Testis (tissue), 2 donors: ENCODE measurements at regions not wholly inside any gene's neighbourhood (a gene's known extent, or its start where the extent isn't known, plus 50 kb on each side); places are given as distances from the start of the nearest gene placed in this dataset.
"Not testable (repeated sequence)": the region's sequence is repeated elsewhere in the genome, so short reads cannot be mapped to it uniquely, and the experiment has no call there.

ENCODE experiments used
- DNase-seq: peaks from one replicate; pipeline ENCODE4 v3.0.0-alpha.2; 2019
- H3K27ac ChIP-seq, 2 donors: fragments of 200-600 bp; sonication (generic); one replicate each; pipeline ENCODE4 v1.5.1; 2019
- H3K27me3 ChIP-seq: fragments of 200-600 bp; sonication (generic); one replicate; pipeline ENCODE4 v1.5.1; 2019
- H3K36me3 ChIP-seq: fragments of 200-600 bp; sonication (generic); one replicate; pipeline ENCODE4 v1.5.1; 2017; ENCODE audit warnings: low read depth; ENCODE audit errors: missing control alignments
- H3K4me1 ChIP-seq: fragments of 200-600 bp; sonication (generic); one replicate; pipeline ENCODE4 v1.5.1; 2019
- H3K4me3 ChIP-seq, 2 donors: fragments of 200-600 bp; sonication (generic); one replicate each; pipeline ENCODE4 v1.5.1; 2017 to 2019
- H3K9me3 ChIP-seq: fragments of 200-600 bp; sonication (generic); one replicate; pipeline ENCODE4 v1.5.1; 2017
- CTCF ChIP-seq, 3 experiments: fragments of 450-650 bp in 2 of 3; fragments of 200-600 bp in 1 of 3; sonication (generic) in 1 of 3; IDR thresholded peaks; one replicate each; pipeline ENCODE4 v1.5.1; 2016 to 2019; ENCODE audit warnings: antibody characterized with exemption in 3 of 3, mild to moderate bottlenecking in 2 of 3, moderate library complexity in 1 of 3
- POLR2A ChIP-seq: fragments of 450-650 bp; IDR thresholded peaks from one replicate; pipeline ENCODE4 v1.6.1; 2017; ENCODE audit warnings: antibody characterized with exemption, mild to moderate bottlenecking, moderate library complexity
- WGBS, 2 donors: methylation state at CpG; one replicate each; pipeline ENCODE4 v1.1.5; 2018; 5-methylcytosine and 5-hydroxymethylcytosine counted together
- intact Hi-C: fragments of 100-400 bp; cut with DNase I; formaldehyde crosslinking; loops from one replicate; pipeline ENCODE4 v1.15.1; 2023; ENCODE audit warnings: low total_unique reads

GRCh38 chr16:8127070-8127469 is 463.2 kb downstream of the TMEM114 start:
- Histone ChIP-seq H3K36me3 (no peaks in the 10 kb centered on the region), H3K9me3 (no peaks in the 10 kb centered on the region), H3K27ac (no peak overlapping the region), H3K27me3 (no peaks in the 10 kb centered on the region), H3K4me1 (no peaks in the 10 kb centered on the region), H3K4me3 (no peak overlapping the region)
- no peak for DNase-seq
- TF ChIP-seq POLR2A (no peak), CTCF (IDR thresholded peaks at IDR 0.05) (no peak)
- 47 to 58% methylated on average over 11 of the region's 11 CpGs for WGBS, 2 donors
- intact Hi-C loops: no loop called here

- Histone ChIP-seq H3K4me1 (no peaks in the 10 kb centered on the region), H3K9me3 (no peaks in the 10 kb centered on the region), H3K4me3 (no peak overlapping the region), H3K36me3 (no peaks in the 10 kb centered on the region), H3K27me3 (no peaks in the 10 kb centered on the region), H3K27ac (no peak overlapping the region)
- intact Hi-C loops: no loop called here
- TF ChIP-seq CTCF (IDR thresholded peaks at IDR 0.05) (no peak), POLR2A (no peak)
- WGBS, 2 donors: 83 to 99% methylated on average over 3 of the region's 3 CpGs
- DNase-seq: no peak
Measured at GRCh38 chr16:8126313-8126712, 464.0 kb downstream of the TMEM114 start.

GRCh38 chr16:8120001-8120400 is 470.3 kb downstream of the TMEM114 start:
- Histone ChIP-seq H3K27ac (no peak overlapping the region), H3K36me3 (no peaks in the 10 kb centered on the region), H3K27me3 (no peaks in the 10 kb centered on the region), H3K9me3 (no peaks in the 10 kb centered on the region), H3K4me3 (no peak overlapping the region), H3K4me1 (no peaks in the 10 kb centered on the region)
- TF ChIP-seq CTCF (IDR thresholded peaks at IDR 0.05) (no peak), POLR2A (no peak)
- no peak for DNase-seq
- 57 to 64% methylated on average over 4 of the region's 4 CpGs for WGBS, 2 donors
- intact Hi-C loops: no loop called here

GRCh38 chr16:8115814-8116213 is 474.5 kb downstream of the TMEM114 start:
- no peak overlapping the region for H3K4me3 ChIP-seq
- TF ChIP-seq POLR2A (no peak), CTCF (IDR thresholded peaks at IDR 0.05) (no peak)
- no peaks in the 10 kb centered on the region for H3K9me3 ChIP-seq
- H3K27me3 ChIP-seq: no peaks in the 10 kb centered on the region
- H3K27ac ChIP-seq: no peak overlapping the region
- DNase-seq: no peak
- intact Hi-C loops: no loop called here
- H3K4me1 ChIP-seq: no peaks in the 10 kb centered on the region
- H3K36me3 ChIP-seq: no peaks in the 10 kb centered on the region
- 49 to 57% methylated on average over 2 of the region's 2 CpGs for WGBS, 2 donors

- H3K36me3 ChIP-seq, H3K27me3 ChIP-seq, DNase-seq, intact Hi-C loops, H3K9me3 ChIP-seq, H3K27ac ChIP-seq, H3K4me1 ChIP-seq: not testable (repeated sequence)
- peak overlapping the region; percentile 26 to 38 for H3K4me3 ChIP-seq
- WGBS, 2 donors: 74% methylated on average over 30 of the region's 32 CpGs; no CpG with 5 or more reads in 1 of the 2 donors
Measured at GRCh38 chr16:8114941-8115340, 475.4 kb downstream of the TMEM114 start.
